ENCODE measurements at regions not wholly inside any gene's neighbourhood (a gene's known extent, or its start where the extent isn't known, plus 50 kb on each side); places are given as distances from the start of the nearest gene placed in this dataset.

GRCh38 chr16:11472410-11472809 is 114.3 kb downstream of the LITAF start:
- Histone ChIP-seq H3K4me1 (no peaks in the 10 kb centered on the region), H3K27ac (no peak overlapping the region), H3K36me3 (no peaks in the 10 kb centered on the region), H3K4me3 (no peak overlapping the region), H3K9me3 (replicated peaks) (no peaks in the 10 kb centered on the region), H3K27me3 (no peaks in the 10 kb centered on the region)
- DNase-seq, result no peak

- Histone ChIP-seq H3K9me3 (replicated peaks) (no peaks in the 10 kb centered on the region), H3K4me1 (no peaks in the 10 kb centered on the region), H3K4me3 (no peak overlapping the region), H3K27ac (no peak overlapping the region), H3K36me3 (no peaks in the 10 kb centered on the region), H3K27me3 (no peaks in the 10 kb centered on the region)
- DNase-seq, result no peak
Observed at GRCh38 chr16:11472851-11473250, 113.9 kb downstream of the LITAF start.

GRCh38 chr16:11473728-11474127 is 113.0 kb downstream of the LITAF start:
- Histone ChIP-seq H3K4me1 (no peaks in the 10 kb centered on the region), H3K27me3 (no peaks in the 10 kb centered on the region), H3K9me3 (replicated peaks) (no peaks in the 10 kb centered on the region), H3K27ac (no peak overlapping the region), H3K4me3 (no peak overlapping the region), H3K36me3 (no peaks in the 10 kb centered on the region)
- no peak for DNase-seq

- Histone ChIP-seq H3K4me3 (no peak overlapping the region), H3K27me3 (no peaks in the 10 kb centered on the region), H3K4me1 (no peaks in the 10 kb centered on the region), H3K36me3 (no peaks in the 10 kb centered on the region), H3K9me3 (replicated peaks) (no peaks in the 10 kb centered on the region), H3K27ac (no peak overlapping the region)
- no peak for DNase-seq
Observed at GRCh38 chr16:11474617-11475291, 112.0 kb downstream of the LITAF start.

GRCh38 chr16:11475896-11476630 is 110.7 kb downstream of the LITAF start:
- no peaks in the 10 kb centered on the region for H3K9me3 ChIP-seq (replicated peaks)

GRCh38 chr16:11476676-11477075 is 110.0 kb downstream of the LITAF start:
- no peaks in the 10 kb centered on the region for H3K36me3 ChIP-seq
- H3K4me3 ChIP-seq, result no peak overlapping the region
- no peak overlapping the region for H3K27ac ChIP-seq
- DNase-seq, result no peak
- H3K27me3 ChIP-seq, result no peaks in the 10 kb centered on the region
- H3K9me3 ChIP-seq (replicated peaks), result no peaks in the 10 kb centered on the region
- H3K4me1 ChIP-seq, result no peaks in the 10 kb centered on the region

More at GRCh38 chr16:11475896-11476630, 110.7 kb downstream of the LITAF start:
- Histone ChIP-seq H3K27ac (no peak overlapping the region), H3K36me3 (no peaks in the 10 kb centered on the region), H3K4me3 (no peak overlapping the region), H3K4me1 (no peaks in the 10 kb centered on the region), H3K27me3 (no peaks in the 10 kb centered on the region)
- DNase-seq, result no peak

- Histone ChIP-seq H3K4me3 (no peak overlapping the region), H3K27me3 (no peaks in the 10 kb centered on the region), H3K9me3 (replicated peaks) (0 out of 2 replicates have a peak, but pooled peaks cover 3% of the 10 kb centered on the region), H3K4me1 (no peaks in the 10 kb centered on the region), H3K27ac (no peak overlapping the region), H3K36me3 (no peaks in the 10 kb centered on the region)
- DNase-seq, result no peak
Observed at GRCh38 chr16:11478431-11479119, 108.1 kb downstream of the LITAF start.

GRCh38 chr16:11479916-11480315 is 106.8 kb downstream of the LITAF start:
- Histone ChIP-seq H3K9me3 (replicated peaks) (0 out of 2 replicates have a peak, but pooled peaks cover 3% of the 10 kb centered on the region), H3K27me3 (no peaks in the 10 kb centered on the region), H3K27ac (no peak overlapping the region), H3K4me1 (no peaks in the 10 kb centered on the region), H3K4me3 (no peak overlapping the region), H3K36me3 (no peaks in the 10 kb centered on the region)
- no peak for DNase-seq

- Histone ChIP-seq H3K4me1 (no peaks in the 10 kb centered on the region), H3K27me3 (no peaks in the 10 kb centered on the region), H3K4me3 (no peak overlapping the region), H3K27ac (no peak overlapping the region), H3K36me3 (no peaks in the 10 kb centered on the region), H3K9me3 (replicated peaks) (0 out of 2 replicates have a peak, but pooled peaks cover 3% of the 10 kb centered on the region)
- no peak for DNase-seq
Observed at GRCh38 chr16:11480634-11481033, 106.1 kb downstream of the LITAF start.

- no peak for DNase-seq
- Histone ChIP-seq H3K36me3 (no peaks in the 10 kb centered on the region), H3K27ac (no peak overlapping the region), H3K4me1 (no peaks in the 10 kb centered on the region), H3K27me3 (no peaks in the 10 kb centered on the region), H3K4me3 (no peak overlapping the region), H3K9me3 (replicated peaks) (0 out of 2 replicates have a peak, but pooled peaks cover 3% of the 10 kb centered on the region)
Observed at GRCh38 chr16:11481987-11482386, 104.7 kb downstream of the LITAF start.

GRCh38 chr16:11482946-11483748 is 103.6 kb downstream of the LITAF start:
- Histone ChIP-seq H3K9me3 (replicated peaks) (0 out of 2 replicates have a peak, but pooled peaks cover 3% of the 10 kb centered on the region), H3K27me3 (no peaks in the 10 kb centered on the region), H3K4me3 (no peak overlapping the region), H3K4me1 (no peaks in the 10 kb centered on the region), H3K36me3 (no peaks in the 10 kb centered on the region), H3K27ac (no peak overlapping the region)
- DNase-seq, result no peak

- Histone ChIP-seq H3K4me1 (no peaks in the 10 kb centered on the region), H3K9me3 (replicated peaks) (0 out of 2 replicates have a peak, but pooled peaks cover 3% of the 10 kb centered on the region), H3K36me3 (no peaks in the 10 kb centered on the region), H3K4me3 (no peak overlapping the region), H3K27me3 (no peaks in the 10 kb centered on the region), H3K27ac (no peak overlapping the region)
- no peak for DNase-seq
Observed at GRCh38 chr16:11484691-11485258, 101.9 kb downstream of the LITAF start.

GRCh38 chr16:11485676-11486075 is 101.0 kb downstream of the LITAF start:
- no peak overlapping the region for H3K27ac ChIP-seq
- H3K4me3 ChIP-seq, result no peak overlapping the region
- DNase-seq, result no peak
- no peaks in the 10 kb centered on the region for H3K36me3 ChIP-seq
- no peaks in the 10 kb centered on the region for H3K27me3 ChIP-seq
- 0 out of 2 replicates have a peak, but pooled peaks cover 3% of the 10 kb centered on the region for H3K9me3 ChIP-seq (replicated peaks)
- H3K4me1 ChIP-seq, result no peaks in the 10 kb centered on the region

GRCh38 chr16:11487289-11487688 is 99.4 kb downstream of the LITAF start:
- Histone ChIP-seq H3K4me3 (no peak overlapping the region), H3K27me3 (no peaks in the 10 kb centered on the region), H3K9me3 (replicated peaks) (0 out of 2 replicates have a peak, but pooled peaks cover 3% of the 10 kb centered on the region), H3K4me1 (no peaks in the 10 kb centered on the region), H3K27ac (no peak overlapping the region), H3K36me3 (no peaks in the 10 kb centered on the region)
- DNase-seq, result no peak

All from SJCRH30 (cell line).